CD4-positive, CD25-positive, alpha-beta regulatory T cell (primary cell): ENCODE measurements at regions not wholly inside any gene's neighbourhood (a gene's known extent, or its start where the extent isn't known, plus 50 kb on each side); places are given as distances from the start of the nearest gene placed in this dataset.

Experiments
- ATAC-seq, 2 donors: fragments of 150-1000 bp; cut with Tn5 transposase; one replicate each; pipeline ENCODE4 v1.10.0; 2021; ENCODE audit warnings: low read depth in 2 of 2, moderate number of reproducible peaks in 2 of 2, moderate library complexity in 1 of 2
- DNase-seq, 3 donors: peaks; one replicate each; pipeline versions ENCODE4 v3.0.0 to v3.0.0-alpha.2; 2012 to 2022; ENCODE audit warnings: mixed read lengths in 1 of 3
- H3K27ac ChIP-seq: one replicate; pipeline ENCODE4 v1.7.0; 2013; ENCODE audit warnings: mild to moderate bottlenecking, low read length; ENCODE audit not compliant: insufficient read depth, poor library complexity, severe bottlenecking
- H3K27me3 ChIP-seq: one replicate; pipeline ENCODE4 v1.7.0; 2013; ENCODE audit warnings: low read length; ENCODE audit not compliant: control insufficient read depth, insufficient read depth
- H3K36me3 ChIP-seq: one replicate; pipeline ENCODE4 v1.7.0; 2013; ENCODE audit warnings: mild to moderate bottlenecking, low read length, moderate library complexity; ENCODE audit not compliant: control insufficient read depth, insufficient read depth
- H3K4me1 ChIP-seq: 2 replicates; pipeline ENCODE4 v1.7.0; 2013; ENCODE audit warnings: mild to moderate bottlenecking, low read length; ENCODE audit not compliant: insufficient read depth, control insufficient read depth, poor library complexity, severe bottlenecking
- H3K4me3 ChIP-seq: one replicate; pipeline ENCODE4 v1.7.0; 2013; ENCODE audit warnings: low read depth, mild to moderate bottlenecking, low read length, moderate library complexity
- H3K9me3 ChIP-seq, 2 experiments: 1 replicate in 1 of 2; 2 replicates in 1 of 2; pipeline ENCODE4 v1.7.0; 2013; ENCODE audit warnings: low read length in 2 of 2, mild to moderate bottlenecking in 1 of 2, moderate library complexity in 1 of 2; ENCODE audit not compliant: control insufficient read depth in 2 of 2
- H3K27ac Mint-ChIP-seq, 3 donors: one replicate each; pipeline ENCODE4 v1.8.0; 2020 to 2022; ENCODE audit warnings: mild to moderate bottlenecking in 3 of 3, mixed read lengths in 3 of 3, moderate library complexity in 2 of 3
- H3K27me3 Mint-ChIP-seq: one replicate; pipeline ENCODE4 v1.8.0; 2022; ENCODE audit warnings: mild to moderate bottlenecking, mixed read lengths
- H3K36me3 Mint-ChIP-seq: one replicate; pipeline ENCODE4 v1.8.0; 2020; ENCODE audit warnings: mixed read lengths
- H3K4me1 Mint-ChIP-seq, 4 donors: one replicate each; pipeline ENCODE4 v1.8.0; 2020 to 2022; ENCODE audit warnings: mixed read lengths in 4 of 4, mild to moderate bottlenecking in 1 of 4
- H3K4me3 Mint-ChIP-seq, 4 donors: one replicate each; pipeline ENCODE4 v1.8.0; 2020 to 2022; ENCODE audit warnings: mild to moderate bottlenecking in 4 of 4, mixed read lengths in 4 of 4, moderate library complexity in 3 of 4
- H3K9me3 Mint-ChIP-seq, 7 donors: one replicate each; pipeline ENCODE4 v1.8.0; 2020 to 2022; ENCODE audit warnings: mixed read lengths in 7 of 7, mild to moderate bottlenecking in 3 of 7, moderate library complexity in 2 of 7

- Mint-ChIP-seq H3K4me1 (no peaks in the 10 kb centered on the region), H3K4me3 (no peak overlapping the region), H3K27ac (peak overlapping the region in 1 of 3 donors; percentile 11), H3K36me3 (no peaks in the 10 kb centered on the region), H3K27me3 (peaks cover 4% of the 10 kb centered on the region), H3K9me3 (peaks cover 0 to 3% (median 0%) of the 10 kb centered on the region in 7 donors)
- H3K27me3 ChIP-seq, result no peaks in the 10 kb centered on the region
- H3K27ac ChIP-seq, result no peak overlapping the region
- no peak overlapping the region for H3K4me3 ChIP-seq
- DNase-seq (no peak), ATAC-seq (no peak)
- no peaks in the 10 kb centered on the region for H3K9me3 ChIP-seq
- no peaks in the 10 kb centered on the region for H3K4me1 ChIP-seq
- H3K36me3 ChIP-seq, result no peaks in the 10 kb centered on the region
Observed at GRCh38 chr4:127574643-127575042, 58.1 kb upstream of the INTU start.

- Mint-ChIP-seq H3K4me3 (no peak overlapping the region), H3K27ac (no peak overlapping the region)
Observed at GRCh38 chr4:127575888-127576287, 56.9 kb upstream of the INTU start.

GRCh38 chr4:127578491-127578890 is 54.3 kb upstream of the INTU start:
- Histone ChIP-seq H3K4me3 (no peak overlapping the region), H3K27ac (no peak overlapping the region), H3K9me3 (no peaks in the 10 kb centered on the region), H3K4me1 (no peaks in the 10 kb centered on the region), H3K36me3 (no peaks in the 10 kb centered on the region), H3K27me3 (no peaks in the 10 kb centered on the region)
- H3K36me3 Mint-ChIP-seq, result no peaks in the 10 kb centered on the region
- H3K4me3 Mint-ChIP-seq, result no peak overlapping the region
- no peaks in the 10 kb centered on the region for H3K4me1 Mint-ChIP-seq
- no peak for ATAC-seq
- H3K27me3 Mint-ChIP-seq, result peaks cover 4% of the 10 kb centered on the region
- DNase-seq, result no peak
- peaks cover 0 to 4% (median 0%) of the 10 kb centered on the region in 7 donors for H3K9me3 Mint-ChIP-seq
- H3K27ac Mint-ChIP-seq, result no peak overlapping the region

More at GRCh38 chr4:127575888-127576287, 56.9 kb upstream of the INTU start:
- no peaks in the 10 kb centered on the region for H3K4me1 Mint-ChIP-seq
- Histone ChIP-seq H3K9me3 (no peaks in the 10 kb centered on the region), H3K36me3 (no peaks in the 10 kb centered on the region), H3K27me3 (no peaks in the 10 kb centered on the region), H3K4me1 (no peaks in the 10 kb centered on the region), H3K4me3 (no peak overlapping the region), H3K27ac (no peak overlapping the region)
- H3K36me3 Mint-ChIP-seq, result no peaks in the 10 kb centered on the region
- peaks cover 0 to 4% (median 0%) of the 10 kb centered on the region in 7 donors for H3K9me3 Mint-ChIP-seq
- DNase-seq, result no peak
- peaks cover 4% of the 10 kb centered on the region for H3K27me3 Mint-ChIP-seq
- no peak for ATAC-seq

GRCh38 chr4:127578967-127579366 is 53.8 kb upstream of the INTU start:
- Mint-ChIP-seq H3K27me3 (peaks cover 4% of the 10 kb centered on the region), H3K4me3 (no peak overlapping the region), H3K27ac (no peak overlapping the region), H3K4me1 (no peaks in the 10 kb centered on the region), H3K36me3 (no peaks in the 10 kb centered on the region), H3K9me3 (peaks cover 0 to 4% (median 0%) of the 10 kb centered on the region in 7 donors)
- no peak overlapping the region for H3K4me3 ChIP-seq
- H3K36me3 ChIP-seq, result no peaks in the 10 kb centered on the region
- ATAC-seq (no peak), DNase-seq (no peak)
- no peak overlapping the region for H3K27ac ChIP-seq
- no peaks in the 10 kb centered on the region for H3K9me3 ChIP-seq
- no peaks in the 10 kb centered on the region for H3K4me1 ChIP-seq
- H3K27me3 ChIP-seq, result no peaks in the 10 kb centered on the region

- Mint-ChIP-seq H3K36me3 (no peaks in the 10 kb centered on the region), H3K4me3 (no peak overlapping the region), H3K27me3 (peaks cover under 1% of the 10 kb centered on the region), H3K27ac (no peak overlapping the region), H3K9me3 (peaks cover 0 to 4% (median 0%) of the 10 kb centered on the region in 7 donors), H3K4me1 (no peaks in the 10 kb centered on the region)
- ATAC-seq (no peak), DNase-seq (no peak)
- no peaks in the 10 kb centered on the region for H3K4me1 ChIP-seq
- H3K9me3 ChIP-seq, result no peaks in the 10 kb centered on the region
- H3K4me3 ChIP-seq, result no peak overlapping the region
- no peaks in the 10 kb centered on the region for H3K27me3 ChIP-seq
- no peak overlapping the region for H3K27ac ChIP-seq
- no peaks in the 10 kb centered on the region for H3K36me3 ChIP-seq
Observed at GRCh38 chr4:127579821-127580220, 52.9 kb upstream of the INTU start.

GRCh38 chr4:127580300-127580699 is 52.5 kb upstream of the INTU start:
- Mint-ChIP-seq H3K4me1 (no peaks in the 10 kb centered on the region), H3K27me3 (no peaks in the 10 kb centered on the region), H3K4me3 (no peak overlapping the region), H3K9me3 (peaks cover 0 to 4% (median 0%) of the 10 kb centered on the region in 7 donors), H3K36me3 (no peaks in the 10 kb centered on the region), H3K27ac (peak overlapping the region in 1 of 3 donors; percentile 35)
- no peak overlapping the region for H3K4me3 ChIP-seq
- no peaks in the 10 kb centered on the region for H3K27me3 ChIP-seq
- no peak for DNase-seq
- H3K36me3 ChIP-seq, result no peaks in the 10 kb centered on the region
- ATAC-seq, result no peak
- H3K4me1 ChIP-seq, result no peaks in the 10 kb centered on the region
- H3K9me3 ChIP-seq, result no peaks in the 10 kb centered on the region
- H3K27ac ChIP-seq, result no peak overlapping the region

- Histone ChIP-seq H3K36me3 (no peaks in the 10 kb centered on the region), H3K27me3 (no peaks in the 10 kb centered on the region), H3K9me3 (no peaks in the 10 kb centered on the region), H3K27ac (no peak overlapping the region), H3K4me3 (no peak overlapping the region), H3K4me1 (no peaks in the 10 kb centered on the region)
- no peaks in the 10 kb centered on the region for H3K4me1 Mint-ChIP-seq
- DNase-seq, result no peak
- H3K27me3 Mint-ChIP-seq, result no peaks in the 10 kb centered on the region
- H3K36me3 Mint-ChIP-seq, result no peaks in the 10 kb centered on the region
- H3K4me3 Mint-ChIP-seq, result no peak overlapping the region
- H3K27ac Mint-ChIP-seq, result no peak overlapping the region
- H3K9me3 Mint-ChIP-seq, result peaks cover 0 to 4% (median 0%) of the 10 kb centered on the region in 7 donors
- ATAC-seq, result no peak
Observed at GRCh38 chr4:127580891-127581290, 51.9 kb upstream of the INTU start.
